CD4-positive, alpha-beta T cell (primary cell): ENCODE measurements at regions not wholly inside any gene's neighbourhood (a gene's known extent, or its start where the extent isn't known, plus 50 kb on each side); places are given as distances from the start of the nearest gene placed in this dataset.

ENCODE experiments used
- ATAC-seq: fragments of 200-7000 bp; cut with Tn5 transposase; one replicate; pipeline ENCODE4 v1.10.0; 2022; ENCODE audit warnings: mild to moderate bottlenecking; ENCODE audit not compliant: poor library complexity
- CTCF ChIA-PET: fragments of 350-600 bp; sonication (Branson Sonifier 250); formaldehyde crosslinking; loops from one replicate; lab custom pipeline; 2021; ENCODE audit warnings: antibody characterized with exemption, inconsistent platforms; lab: Charles Lee
- POLR2A ChIA-PET: fragments of 350-600 bp; sonication (Branson Sonifier 250); formaldehyde crosslinking; loops from one replicate; lab custom pipeline; 2021; ENCODE audit warnings: antibody characterized with exemption, inconsistent platforms; lab: Charles Lee
- DNase-seq, 14 experiments: peaks; one replicate each; pipeline ENCODE4 v3.0.0-alpha.2; 2013 to 2020; ENCODE audit warnings: mixed read lengths in 2 of 14
- H3K27ac ChIP-seq, 2 donors: one replicate each; pipeline versions ENCODE4 v1.5.1 to v1.7.0; 2013; ENCODE audit warnings: low read length in 2 of 2, low read depth in 1 of 2, mild to moderate bottlenecking in 1 of 2
- H3K27me3 ChIP-seq, 2 experiments: 1 replicate in 1 of 2; 2 replicates in 1 of 2; pipeline versions ENCODE4 v1.6.1 to v1.7.0; 2013; ENCODE audit warnings: low read length in 2 of 2, control low read depth in 1 of 2, mild to moderate bottlenecking in 1 of 2, moderate library complexity in 1 of 2; ENCODE audit not compliant: insufficient read depth in 2 of 2, control insufficient read depth in 1 of 2
- H3K36me3 ChIP-seq: one replicate; pipeline ENCODE4 v1.6.1; 2013; ENCODE audit warnings: low read length, control low read depth; ENCODE audit not compliant: insufficient read depth
- H3K4me1 ChIP-seq: one replicate; pipeline ENCODE4 v1.6.1; 2013; ENCODE audit warnings: low read length, control low read depth; ENCODE audit not compliant: insufficient read depth
- H3K4me3 ChIP-seq: one replicate; pipeline ENCODE4 v1.5.1; 2013; ENCODE audit warnings: mild to moderate bottlenecking, low read length, moderate library complexity
- H3K9me3 ChIP-seq, 2 experiments: 1 replicate in 1 of 2; 2 replicates in 1 of 2; pipeline versions ENCODE4 v1.6.1 to v1.7.0; 2013; ENCODE audit warnings: low read length in 2 of 2, mild to moderate bottlenecking in 2 of 2, control low read depth in 1 of 2, moderate library complexity in 1 of 2; ENCODE audit not compliant: control insufficient read depth in 1 of 2, insufficient read depth in 1 of 2
- H3K27ac Mint-ChIP-seq: one replicate; pipeline ENCODE4 v1.8.0; 2020; ENCODE audit warnings: mixed read lengths
- H3K27me3 Mint-ChIP-seq: one replicate; pipeline ENCODE4 v1.8.0; 2021; ENCODE audit warnings: mixed read lengths
- H3K36me3 Mint-ChIP-seq: one replicate; pipeline ENCODE4 v1.8.0; 2021; ENCODE audit warnings: low read depth, mixed read lengths
- H3K4me1 Mint-ChIP-seq: one replicate; pipeline ENCODE4 v1.8.0; 2021; ENCODE audit warnings: low read depth, mixed read lengths
- H3K4me3 Mint-ChIP-seq: one replicate; pipeline ENCODE4 v1.8.0; 2020; ENCODE audit warnings: mild to moderate bottlenecking, mixed read lengths
- H3K9me3 Mint-ChIP-seq: one replicate; pipeline ENCODE4 v1.8.0; 2020; ENCODE audit warnings: mixed read lengths
- CTCF ChIP-seq: fragments of 200-600 bp; IDR thresholded peaks from one replicate; pipeline ENCODE4 v1.8.0; 2022; ENCODE audit warnings: antibody characterized with exemption, mild to moderate bottlenecking
- intact Hi-C, 2 experiments: fragments of 100-400 bp; cut with DNase I in 1 of 2; cut with micrococcal nuclease in 1 of 2; formaldehyde crosslinking; loops; one replicate each; pipeline versions ENCODE4 v1.15.1 to v1.9.0; 2023 to 2025; cut with DNase I, micrococcal nuclease

GRCh38 chr10:7011994-7012393, 398.8 kb downstream of the SFMBT2 start:
- POLR2A ChIA-PET, result no interaction called here
- Mint-ChIP-seq H3K27me3 (peaks cover under 1% of the 10 kb centered on the region), H3K4me3 (no peak overlapping the region), H3K36me3 (no peaks in the 10 kb centered on the region), H3K27ac (no peak overlapping the region), H3K9me3 (no peaks in the 10 kb centered on the region), H3K4me1 (no peaks in the 10 kb centered on the region)
- DNase-seq (no peak), ATAC-seq (no peak)
- Histone ChIP-seq H3K4me3 (no peak overlapping the region), H3K27ac (no peak overlapping the region), H3K36me3 (no peaks in the 10 kb centered on the region), H3K27me3 (no peaks in the 10 kb centered on the region), H3K4me1 (no peaks in the 10 kb centered on the region), H3K9me3 (no peaks in the 10 kb centered on the region)
- intact Hi-C loops, result no loop called here
- TF ChIP-seq CTCF, result no peak
- CTCF ChIA-PET, result no interaction called here

- Mint-ChIP-seq H3K4me1 (no peaks in the 10 kb centered on the region), H3K4me3 (no peak overlapping the region), H3K27ac (no peak overlapping the region), H3K9me3 (no peaks in the 10 kb centered on the region), H3K36me3 (no peaks in the 10 kb centered on the region), H3K27me3 (no peaks in the 10 kb centered on the region)
- DNase-seq (no peak), ATAC-seq (no peak)
- H3K27me3 ChIP-seq, result no peaks in the 10 kb centered on the region
- no peaks in the 10 kb centered on the region for H3K36me3 ChIP-seq
- no peak overlapping the region for H3K4me3 ChIP-seq
- H3K27ac ChIP-seq, result no peak overlapping the region
- H3K9me3 ChIP-seq, result no peaks in the 10 kb centered on the region
- POLR2A ChIA-PET, result no interaction called here
- TF ChIP-seq CTCF, result no peak
- intact Hi-C loops, result no loop called here
- CTCF ChIA-PET, result no interaction called here
- H3K4me1 ChIP-seq, result peaks cover 4% of the 10 kb centered on the region
Measured at GRCh38 chr10:7008645-7009044, 402.2 kb downstream of the SFMBT2 start.

GRCh38 chr10:7007600-7008190, 403.1 kb downstream of the SFMBT2 start:
- no peaks in the 10 kb centered on the region for H3K36me3 ChIP-seq
- Mint-ChIP-seq H3K9me3 (no peaks in the 10 kb centered on the region), H3K36me3 (no peaks in the 10 kb centered on the region), H3K4me1 (no peaks in the 10 kb centered on the region), H3K27me3 (no peaks in the 10 kb centered on the region), H3K4me3 (no peak overlapping the region), H3K27ac (no peak overlapping the region)
- no peak for DNase-seq
- ATAC-seq, result no peak
- intact Hi-C loops, result no loop called here
- no peaks in the 10 kb centered on the region for H3K27me3 ChIP-seq
- H3K9me3 ChIP-seq, result no peaks in the 10 kb centered on the region
- TF ChIP-seq CTCF, result no peak
- no peak overlapping the region for H3K27ac ChIP-seq
- POLR2A ChIA-PET, result no interaction called here
- H3K4me1 ChIP-seq, result peaks cover 4% of the 10 kb centered on the region
- CTCF ChIA-PET, result no interaction called here
- no peak overlapping the region for H3K4me3 ChIP-seq
